GM20000 (cell line): ENCODE measurements at regions not wholly inside any gene's neighbourhood (a gene's known extent, or its start where the extent isn't known, plus 50 kb on each side); places are given as distances from the start of the nearest gene placed in this dataset.

Experiments
- DNase-seq: peaks from one replicate; pipeline ENCODE4 v3.0.0; 2012; ENCODE audit warnings: low spot score
- TF ChIP-seq, protein P1 (sequence below): IDR thresholded peaks from 2 replicates; pipeline ENCODE4 v1.5.1; 2012; ENCODE audit warnings: mild to moderate bottlenecking, control low read depth; ENCODE audit errors: extremely low read depth, missing control alignments

DNA sequence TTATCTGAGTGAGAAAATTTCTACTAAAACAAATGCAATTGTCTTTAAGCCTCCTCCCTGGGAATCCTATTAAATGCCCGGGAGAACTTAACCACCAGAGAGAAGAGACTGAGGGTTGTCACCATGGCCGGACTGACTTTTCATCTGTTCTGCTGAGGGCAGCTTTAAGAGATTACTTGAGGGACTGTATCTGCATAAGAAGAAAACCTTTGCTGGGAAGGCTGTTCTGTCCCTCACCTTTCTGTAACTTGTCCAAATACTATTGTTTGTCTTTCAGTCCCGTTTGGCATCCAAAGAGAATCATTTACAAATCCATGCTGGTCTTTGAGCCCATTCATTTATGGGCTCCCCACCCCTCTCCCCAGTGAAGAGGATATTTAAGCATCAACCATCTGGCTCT, 306.3 kb upstream of the FLRT2 start:
- DNase-seq: no peak
- TF ChIP-seq, protein P1, sequence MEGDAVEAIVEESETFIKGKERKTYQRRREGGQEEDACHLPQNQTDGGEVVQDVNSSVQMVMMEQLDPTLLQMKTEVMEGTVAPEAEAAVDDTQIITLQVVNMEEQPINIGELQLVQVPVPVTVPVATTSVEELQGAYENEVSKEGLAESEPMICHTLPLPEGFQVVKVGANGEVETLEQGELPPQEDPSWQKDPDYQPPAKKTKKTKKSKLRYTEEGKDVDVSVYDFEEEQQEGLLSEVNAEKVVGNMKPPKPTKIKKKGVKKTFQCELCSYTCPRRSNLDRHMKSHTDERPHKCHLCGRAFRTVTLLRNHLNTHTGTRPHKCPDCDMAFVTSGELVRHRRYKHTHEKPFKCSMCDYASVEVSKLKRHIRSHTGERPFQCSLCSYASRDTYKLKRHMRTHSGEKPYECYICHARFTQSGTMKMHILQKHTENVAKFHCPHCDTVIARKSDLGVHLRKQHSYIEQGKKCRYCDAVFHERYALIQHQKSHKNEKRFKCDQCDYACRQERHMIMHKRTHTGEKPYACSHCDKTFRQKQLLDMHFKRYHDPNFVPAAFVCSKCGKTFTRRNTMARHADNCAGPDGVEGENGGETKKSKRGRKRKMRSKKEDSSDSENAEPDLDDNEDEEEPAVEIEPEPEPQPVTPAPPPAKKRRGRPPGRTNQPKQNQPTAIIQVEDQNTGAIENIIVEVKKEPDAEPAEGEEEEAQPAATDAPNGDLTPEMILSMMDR: no peak

DNA sequence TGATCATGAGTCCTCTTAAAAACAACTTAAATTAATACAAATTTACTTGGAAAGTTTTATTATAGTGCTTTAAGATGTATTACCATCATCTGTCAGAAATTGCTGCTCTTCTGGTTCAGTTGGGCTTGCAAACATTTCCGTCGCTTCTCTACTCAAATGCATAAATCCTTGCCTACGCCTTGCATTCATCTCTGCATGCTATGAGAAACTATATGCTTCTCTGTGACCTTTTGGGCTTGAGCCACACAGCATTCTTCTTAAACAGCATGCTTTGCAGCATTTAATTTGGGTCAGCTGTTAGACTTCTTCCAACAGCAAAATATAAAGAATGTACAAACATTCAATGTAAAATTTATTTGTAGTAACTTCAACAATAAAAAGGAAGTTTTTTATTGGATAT, 305.7 kb upstream of the FLRT2 start:
- no peak for DNase-seq
- TF ChIP-seq, protein P1: no peak

DNA sequence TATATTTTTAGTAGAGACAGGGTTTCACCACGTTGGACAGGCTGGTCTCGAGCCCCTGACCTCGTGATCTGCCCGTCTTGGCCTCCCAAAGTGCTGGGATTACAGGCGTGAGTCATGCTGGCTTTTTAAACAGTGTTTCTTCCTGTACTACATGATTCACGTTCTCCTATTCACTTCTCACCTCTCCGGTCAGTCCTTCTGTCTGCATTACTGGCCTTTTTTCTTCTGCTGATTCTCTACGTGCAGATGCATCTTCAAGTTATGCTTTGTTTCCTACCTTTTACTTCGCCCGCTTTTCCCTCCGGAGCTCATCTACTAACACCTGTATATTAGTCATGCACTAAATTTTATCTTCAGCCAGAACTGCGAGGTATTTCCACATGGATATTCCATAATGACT, 296.2 kb upstream of the FLRT2 start:
- DNase-seq: no peak
- TF ChIP-seq, protein P1: no peak

DNA sequence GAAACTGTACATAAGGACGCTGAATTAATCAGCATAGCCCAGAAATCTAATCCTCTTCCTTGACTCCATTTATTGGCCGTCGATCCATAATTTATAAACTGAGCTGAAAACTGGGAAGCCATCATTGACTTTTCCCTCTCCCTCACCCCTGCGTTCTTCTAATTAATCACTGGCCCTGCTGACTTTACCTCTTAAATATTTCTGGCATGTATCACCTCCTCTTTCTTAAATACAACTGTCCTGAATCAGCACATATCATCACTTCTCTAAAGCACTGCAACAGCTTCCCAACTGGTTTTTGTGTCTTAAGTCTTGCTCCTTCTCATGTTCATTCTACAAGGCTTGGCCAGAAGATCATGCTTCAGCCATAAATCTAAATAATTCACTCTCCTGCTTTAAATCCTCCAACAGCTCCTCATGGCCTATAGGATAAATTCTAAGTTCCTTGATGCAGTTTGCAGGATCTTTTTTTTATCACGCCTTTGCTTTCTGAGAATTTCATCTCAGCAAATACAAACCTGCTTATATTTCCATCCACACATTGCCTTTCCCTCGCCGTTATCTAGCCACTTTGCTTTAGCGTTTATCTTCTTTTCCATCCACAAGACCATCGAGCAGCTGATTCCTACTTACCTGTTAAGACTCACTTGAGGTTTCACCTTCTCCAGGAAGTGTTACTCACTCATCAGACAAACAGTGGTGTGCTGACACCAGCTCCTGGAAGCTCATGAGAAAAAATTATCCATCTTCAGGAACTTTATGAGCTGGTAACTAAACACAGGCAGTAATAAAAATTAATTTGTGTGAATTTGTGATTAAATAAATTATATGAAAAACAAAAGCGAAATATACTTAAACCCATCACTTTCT, 295.6 kb upstream of the FLRT2 start:
- DNase-seq: no peak
- TF ChIP-seq, protein P1: no peak

DNA sequence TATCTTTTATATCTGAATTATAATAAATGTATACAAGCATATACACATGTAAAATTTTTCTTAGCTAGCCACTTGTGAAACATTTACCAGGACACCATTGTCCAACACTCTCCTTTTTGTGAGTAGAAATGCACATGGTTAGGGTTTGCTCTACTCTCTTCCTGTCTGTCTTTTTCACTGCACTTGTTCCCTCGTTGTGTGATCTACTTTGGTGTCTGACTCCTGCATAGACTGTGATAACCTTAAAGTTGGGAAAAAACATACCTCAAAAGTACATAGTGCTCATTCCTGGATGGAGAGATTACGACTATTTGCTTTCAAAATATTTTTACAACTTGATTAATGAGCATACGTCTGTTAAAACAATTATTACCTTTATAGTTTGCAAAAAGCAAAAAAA, 294.1 kb upstream of the FLRT2 start:
- TF ChIP-seq, protein P1: no peak
- no peak for DNase-seq

DNA sequence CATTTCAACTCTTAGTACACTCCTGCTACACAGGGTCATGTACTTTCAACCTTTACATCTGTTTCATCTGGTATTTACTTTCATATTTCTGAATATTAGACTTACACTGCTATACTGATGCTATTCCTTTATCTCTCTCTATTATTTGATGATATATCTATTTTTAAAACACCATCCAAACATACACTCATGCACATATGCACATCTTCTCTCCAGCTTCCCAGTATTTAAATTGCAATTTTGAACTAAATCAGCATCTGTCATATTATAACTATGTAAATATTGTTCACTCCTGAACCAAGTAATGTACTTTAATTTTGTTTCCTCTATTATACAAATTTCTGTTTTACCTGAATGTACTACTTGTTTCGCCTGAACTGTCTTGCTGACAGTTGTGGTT, 293.6 kb upstream of the FLRT2 start:
- no peak for DNase-seq
- TF ChIP-seq, protein P1: no peak

DNA sequence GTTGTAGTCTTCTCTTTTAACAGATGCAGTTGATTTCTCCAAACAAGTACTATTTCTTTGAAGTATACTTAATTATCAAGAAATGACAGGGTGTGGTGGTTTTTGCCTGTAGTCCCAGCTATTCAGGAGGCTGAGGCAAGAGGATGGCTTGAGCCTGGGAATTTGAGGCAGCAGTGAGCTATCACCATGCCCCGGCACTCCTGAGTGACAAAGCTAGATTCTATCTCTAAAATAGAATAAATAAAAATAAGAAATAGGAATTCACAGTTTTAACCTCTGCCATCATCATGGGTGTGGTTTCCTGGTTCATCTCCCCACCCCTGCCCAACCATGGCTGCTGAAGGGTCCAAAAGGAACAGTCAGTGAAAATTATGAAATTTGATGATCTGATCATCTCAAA, 290.2 kb upstream of the FLRT2 start:
- TF ChIP-seq, protein P1: no peak
- no peak for DNase-seq
